ENCODE measurements at regions not wholly inside any gene's neighbourhood (a gene's known extent, or its start where the extent isn't known, plus 50 kb on each side); places are given as distances from the start of the nearest gene placed in this dataset.

DNA sequence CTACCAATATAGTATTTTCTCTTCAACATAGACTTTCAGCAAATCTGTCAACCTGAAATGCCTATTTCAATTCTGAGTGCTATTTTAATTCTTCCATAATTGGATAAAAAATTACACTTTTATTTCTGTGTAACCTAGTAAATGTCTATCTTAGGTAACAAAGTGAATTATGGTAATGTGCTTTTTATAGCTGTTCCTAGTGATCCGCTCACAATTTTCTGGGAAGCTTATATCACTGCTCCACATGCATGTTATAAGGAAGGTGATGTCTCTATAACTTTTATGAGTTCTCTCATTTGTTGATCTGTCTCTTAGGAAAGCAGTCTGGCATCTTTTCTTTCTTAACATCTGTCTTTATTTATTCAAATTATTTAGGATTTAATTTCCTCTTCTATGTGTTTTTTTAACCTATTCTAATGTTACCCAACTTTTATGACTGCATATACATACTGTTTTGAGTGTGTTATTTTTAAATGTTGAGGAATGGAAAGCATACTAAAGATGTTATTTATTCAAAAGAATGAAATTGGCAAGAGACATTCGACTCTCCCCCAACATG lies 777.1 kb upstream of the MDGA2 start:
- DNase-seq (ENCODE audit: low read depth) = no peak
- TF ChIP-seq, protein P1, sequence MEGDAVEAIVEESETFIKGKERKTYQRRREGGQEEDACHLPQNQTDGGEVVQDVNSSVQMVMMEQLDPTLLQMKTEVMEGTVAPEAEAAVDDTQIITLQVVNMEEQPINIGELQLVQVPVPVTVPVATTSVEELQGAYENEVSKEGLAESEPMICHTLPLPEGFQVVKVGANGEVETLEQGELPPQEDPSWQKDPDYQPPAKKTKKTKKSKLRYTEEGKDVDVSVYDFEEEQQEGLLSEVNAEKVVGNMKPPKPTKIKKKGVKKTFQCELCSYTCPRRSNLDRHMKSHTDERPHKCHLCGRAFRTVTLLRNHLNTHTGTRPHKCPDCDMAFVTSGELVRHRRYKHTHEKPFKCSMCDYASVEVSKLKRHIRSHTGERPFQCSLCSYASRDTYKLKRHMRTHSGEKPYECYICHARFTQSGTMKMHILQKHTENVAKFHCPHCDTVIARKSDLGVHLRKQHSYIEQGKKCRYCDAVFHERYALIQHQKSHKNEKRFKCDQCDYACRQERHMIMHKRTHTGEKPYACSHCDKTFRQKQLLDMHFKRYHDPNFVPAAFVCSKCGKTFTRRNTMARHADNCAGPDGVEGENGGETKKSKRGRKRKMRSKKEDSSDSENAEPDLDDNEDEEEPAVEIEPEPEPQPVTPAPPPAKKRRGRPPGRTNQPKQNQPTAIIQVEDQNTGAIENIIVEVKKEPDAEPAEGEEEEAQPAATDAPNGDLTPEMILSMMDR (IDR thresholded peaks at IDR 0.05; ENCODE audit: insufficient read depth, low read depth, low read length, missing control alignments) = no peak
- H3K4me3 ChIP-seq (ENCODE audit: low read length) = no peak overlapping the region

DNA sequence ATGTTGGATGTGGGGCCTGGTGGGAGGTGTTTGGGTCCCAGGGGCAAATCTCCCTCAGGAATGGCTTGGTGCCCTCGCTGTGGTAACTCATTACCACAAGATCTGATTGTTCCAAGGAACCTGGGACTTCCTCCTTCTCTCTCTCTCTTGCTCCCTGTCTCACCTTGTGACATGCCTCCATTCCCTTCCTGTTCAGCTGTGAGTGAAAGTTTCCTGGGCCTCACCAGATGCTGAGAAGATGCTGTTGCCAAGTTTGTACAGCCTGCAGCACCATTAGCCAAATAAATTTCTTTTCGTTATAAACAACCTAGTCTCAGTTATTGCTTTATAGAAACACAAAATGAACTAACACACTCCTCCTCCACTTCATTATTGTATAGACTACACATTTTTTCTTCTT lies 759.8 kb upstream of the MDGA2 start:
- TF ChIP-seq, protein P1 (IDR thresholded peaks at IDR 0.05; ENCODE audit: insufficient read depth, low read depth, low read length, missing control alignments) = no peak
- no peak overlapping the region for H3K4me3 ChIP-seq (ENCODE audit: low read length)
- DNase-seq (ENCODE audit: low read depth) = no peak

DNA sequence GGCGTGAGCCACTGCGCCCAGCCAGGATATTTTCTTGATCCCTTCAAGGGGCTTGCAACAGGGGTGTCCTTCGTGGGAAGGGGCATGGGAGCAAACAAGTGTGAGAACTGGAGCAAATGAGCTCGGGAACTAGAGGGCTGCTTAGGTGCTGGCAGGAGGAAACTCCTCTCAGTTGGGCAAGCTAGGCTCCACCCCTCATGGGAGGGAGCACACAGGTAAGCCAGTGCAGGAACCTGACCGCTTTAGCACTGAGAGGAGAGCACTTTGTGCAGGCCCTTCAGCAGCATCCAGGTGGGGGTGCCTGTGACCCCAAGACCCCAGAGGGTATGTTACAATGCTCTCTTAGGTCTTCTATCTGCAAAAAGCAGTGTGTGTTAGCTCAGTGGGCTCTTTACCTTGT lies 755.4 kb upstream of the MDGA2 start:
- DNase-seq (ENCODE audit: low read depth) = no peak
- TF ChIP-seq, protein P1 (IDR thresholded peaks at IDR 0.05; ENCODE audit: insufficient read depth, low read depth, low read length, missing control alignments) = no peak
- no peak overlapping the region for H3K4me3 ChIP-seq (ENCODE audit: low read length)

DNA sequence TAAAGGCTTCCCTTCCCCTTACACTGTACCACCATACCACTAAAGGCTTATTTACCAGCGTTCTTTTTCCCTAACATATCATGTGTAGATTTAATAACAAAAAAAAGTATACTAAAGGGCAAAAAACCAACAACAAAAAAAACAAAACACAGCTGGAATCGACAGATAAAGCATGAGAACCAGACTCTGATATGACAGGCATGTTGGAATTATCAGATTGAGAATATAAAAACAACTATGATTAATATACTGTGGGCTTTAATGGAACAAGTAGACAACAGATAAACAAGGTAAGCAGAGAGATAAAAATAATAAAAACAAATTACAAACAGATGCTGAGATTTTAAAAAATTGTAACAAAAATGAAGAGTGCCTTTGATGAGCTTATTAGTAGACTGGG lies 754.1 kb upstream of the MDGA2 start:
- no peak overlapping the region for H3K4me3 ChIP-seq (ENCODE audit: low read length)
- DNase-seq (ENCODE audit: low read depth) = no peak
- TF ChIP-seq, protein P1 (IDR thresholded peaks at IDR 0.05; ENCODE audit: insufficient read depth, low read depth, low read length, missing control alignments) = no peak

DNA sequence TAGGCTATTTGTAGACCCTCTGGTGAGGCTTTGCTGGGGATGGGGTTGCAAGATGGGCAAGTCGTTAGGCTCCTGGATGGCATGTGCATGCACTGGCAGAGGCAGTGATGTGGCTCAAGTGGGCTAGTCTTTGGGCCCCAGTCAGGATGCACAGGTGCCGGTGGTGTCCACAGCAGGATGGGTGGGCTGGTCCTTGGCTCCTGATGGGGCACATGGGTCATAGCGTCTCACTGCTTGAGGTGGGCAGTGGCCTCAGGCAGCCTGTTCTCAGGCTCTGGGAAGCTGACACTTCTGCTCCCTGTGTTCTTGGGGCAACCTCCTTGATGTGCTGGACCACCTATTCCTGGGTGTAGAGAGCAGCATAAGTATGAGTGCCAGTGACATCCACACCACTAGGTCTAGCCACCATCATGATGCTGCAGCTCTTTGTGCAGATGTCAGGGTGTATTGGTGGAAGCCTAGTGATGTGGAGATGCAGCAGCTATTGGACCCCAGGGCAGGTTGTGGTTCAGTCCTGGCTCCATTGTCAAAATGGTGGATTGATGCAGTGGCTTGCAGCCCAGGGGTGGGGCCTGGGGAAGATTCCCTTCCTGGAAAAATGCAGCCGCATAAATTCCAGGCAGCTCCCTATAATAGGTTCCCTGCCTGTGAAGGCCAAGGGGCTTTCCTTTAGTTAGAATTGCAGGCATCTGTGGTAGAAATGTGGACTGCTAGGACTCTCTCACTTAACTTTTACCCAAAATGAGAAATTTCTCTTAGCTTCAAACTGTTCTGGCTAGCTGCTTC lies 742.5 kb upstream of the MDGA2 start:
- DNase-seq (ENCODE audit: low read depth) = no peak
- TF ChIP-seq, protein P1 (IDR thresholded peaks at IDR 0.05; ENCODE audit: insufficient read depth, low read depth, low read length, missing control alignments) = no peak
- no peak overlapping the region for H3K4me3 ChIP-seq (ENCODE audit: low read length)

DNA sequence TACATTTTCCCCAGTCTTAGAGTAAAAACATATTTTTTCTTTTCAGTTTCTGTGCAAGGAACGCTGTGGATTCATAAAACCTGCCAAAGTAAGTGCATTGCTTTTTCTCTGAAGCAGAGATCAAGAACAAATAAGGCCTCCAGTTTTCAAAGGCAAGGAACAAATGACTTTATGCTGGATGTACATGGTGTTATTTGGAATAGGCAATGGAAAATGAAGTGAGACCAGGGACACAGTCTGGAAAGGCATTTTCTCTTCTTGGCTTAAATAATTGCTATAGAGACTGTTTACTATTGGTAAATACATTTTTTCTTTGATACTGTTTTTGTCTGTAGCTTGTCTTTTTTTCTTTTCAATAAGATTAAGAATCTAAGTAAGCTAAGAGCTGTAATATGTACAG lies 725.9 kb upstream of the MDGA2 start:
- no peak for DNase-seq (ENCODE audit: low read depth)
- H3K4me3 ChIP-seq (ENCODE audit: low read length) = no peak overlapping the region
- TF ChIP-seq, protein P1 (IDR thresholded peaks at IDR 0.05; ENCODE audit: insufficient read depth, low read depth, low read length, missing control alignments) = no peak

All from epithelial cell of esophagus (primary cell).